GM23248 (cell line): ENCODE measurements at regions not wholly inside any gene's neighbourhood (a gene's known extent, or its start where the extent isn't known, plus 50 kb on each side); places are given as distances from the start of the nearest gene placed in this dataset.

Experiments used
- DNase-seq: peaks from one replicate; pipeline ENCODE4 v3.0.0-alpha.2; 2015
- H2AFZ ChIP-seq: fragments of 200-600 bp; sonication (generic); 2 replicates; pipeline ENCODE4 v1.6.1; 2016; ENCODE audit warnings: antibody characterized with exemption
- H3F3A ChIP-seq: fragments of 200-600 bp; sonication (generic); 2 replicates; pipeline ENCODE4 v1.6.1; 2016; ENCODE audit warnings: mild to moderate bottlenecking, antibody characterized with exemption, mixed run types; ENCODE audit not compliant: insufficient read depth
- H3K27ac ChIP-seq: fragments of 200-600 bp; sonication (generic); 2 replicates; pipeline ENCODE4 v1.5.1; 2016; ENCODE audit warnings: mild to moderate bottlenecking
- H3K27me3 ChIP-seq: fragments of 200-600 bp; sonication (generic); replicated peaks from 2 replicates; pipeline ENCODE4 v1.6.1; 2016; ENCODE audit warnings: mild to moderate bottlenecking; ENCODE audit not compliant: insufficient read depth
- H3K36me3 ChIP-seq: fragments of 200-600 bp; sonication (generic); 2 replicates; pipeline ENCODE4 v1.6.1; 2016; ENCODE audit warnings: low read depth, mild to moderate bottlenecking
- H3K4me1 ChIP-seq: fragments of 200-600 bp; sonication (generic); 2 replicates; pipeline ENCODE4 v1.6.1; 2016; ENCODE audit warnings: mild to moderate bottlenecking; ENCODE audit not compliant: insufficient read depth
- H3K4me2 ChIP-seq: fragments of 200-600 bp; sonication (generic); one replicate; pipeline ENCODE4 v1.6.1; 2016; ENCODE audit warnings: mild to moderate bottlenecking; ENCODE audit not compliant: unreplicated experiment
- H3K4me3 ChIP-seq: fragments of 200-600 bp; sonication (generic); 2 replicates; pipeline ENCODE4 v1.5.1; 2016; ENCODE audit warnings: mild to moderate bottlenecking
- H3K79me2 ChIP-seq: fragments of 200-600 bp; sonication (generic); 2 replicates; pipeline ENCODE4 v1.6.1; 2016; ENCODE audit warnings: mild to moderate bottlenecking; ENCODE audit not compliant: insufficient read depth
- H3K9ac ChIP-seq: fragments of 200-600 bp; sonication (generic); 2 replicates; pipeline ENCODE4 v1.6.1; 2016; ENCODE audit warnings: mild to moderate bottlenecking
- H3K9me2 ChIP-seq: fragments of 200-600 bp; sonication (generic); 2 replicates; pipeline ENCODE4 v1.6.1; 2016; ENCODE audit warnings: mixed run types, mild to moderate bottlenecking, moderate library complexity; ENCODE audit not compliant: insufficient read depth
- H3K9me3 ChIP-seq: fragments of 200-600 bp; sonication (generic); one replicate; pipeline ENCODE4 v1.6.1; 2017; ENCODE audit warnings: low read depth
- H4K20me1 ChIP-seq: fragments of 200-600 bp; sonication (generic); 2 replicates; pipeline ENCODE4 v1.6.0; 2016; ENCODE audit not compliant: insufficient read depth
- EZH2 ChIP-seq: fragments of 200-600 bp; sonication (generic); IDR thresholded peaks from 2 replicates; pipeline ENCODE4 v1.6.1; 2018; ENCODE audit warnings: antibody characterized with exemption, mild to moderate bottlenecking; ENCODE audit not compliant: insufficient read depth, poor library complexity, severe bottlenecking
- EZH2phosphoT487 ChIP-seq: fragments of 200-600 bp; sonication (generic); IDR thresholded peaks from 2 replicates; pipeline ENCODE4 v1.6.1; 2018; ENCODE audit warnings: antibody characterized with exemption, moderate library complexity, mild to moderate bottlenecking, low read depth; ENCODE audit not compliant: insufficient read depth
- WGBS, 2 experiments: methylation state at CpG; one replicate each; pipeline ENCODE4 v1.1.6; 2015 to 2017; ENCODE audit warnings: low lambda C conversion rate in 2 of 2, low coverage in 1 of 2; ENCODE audit errors: missing lambda C conversion rate in 2 of 2; 5-methylcytosine and 5-hydroxymethylcytosine counted together
- in situ Hi-C: fragments of 300-500 bp; cut with MboI; formaldehyde crosslinking; loops from 2 replicates; pipeline ENCODE4 v1.15.0; 2020

DNA sequence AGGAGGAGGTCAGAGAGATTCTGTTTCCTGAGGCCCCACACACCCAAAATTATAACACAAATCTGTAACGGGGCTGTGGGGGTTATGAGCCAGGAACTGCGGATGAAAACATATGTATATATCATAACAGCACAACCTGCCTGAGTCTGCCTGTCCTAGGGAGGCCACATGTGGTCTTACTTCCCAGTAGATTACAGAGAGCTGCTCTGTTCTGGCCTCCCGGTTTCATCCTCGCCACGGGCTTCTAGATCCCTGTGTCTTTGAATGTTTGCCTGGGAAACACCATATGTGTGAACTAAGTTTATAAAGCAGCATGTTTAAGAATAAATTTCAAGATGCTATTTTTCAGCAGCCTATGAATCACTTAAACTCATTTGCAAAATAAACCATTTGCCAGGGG is 124.0 kb downstream of the TMEM200C start:
- in situ Hi-C loops = no loop called here
- no peaks in the 10 kb centered on the region for H4K20me1 ChIP-seq
- no peak overlapping the region for H3K4me3 ChIP-seq
- H3K36me3 ChIP-seq = no peaks in the 10 kb centered on the region
- H3K9me3 ChIP-seq = no peaks in the 10 kb centered on the region
- H3F3A ChIP-seq = no peaks in the 10 kb centered on the region
- H3K27me3 ChIP-seq = no peaks in the 10 kb centered on the region
- no peaks in the 10 kb centered on the region for H3K79me2 ChIP-seq
- no peaks in the 10 kb centered on the region for H3K9me2 ChIP-seq
- no peak overlapping the region for H3K4me2 ChIP-seq
- no peaks in the 10 kb centered on the region for H3K4me1 ChIP-seq
- H2AFZ ChIP-seq = no peak overlapping the region
- no peak overlapping the region for H3K9ac ChIP-seq
- no peak overlapping the region for H3K27ac ChIP-seq
- TF ChIP-seq EZH2phosphoT487 = no peak
- TF ChIP-seq EZH2 = no peak
- WGBS, 2 experiments = 53 to 57% methylated on average over 5 of the region's 5 CpGs
- no peak for DNase-seq

DNA sequence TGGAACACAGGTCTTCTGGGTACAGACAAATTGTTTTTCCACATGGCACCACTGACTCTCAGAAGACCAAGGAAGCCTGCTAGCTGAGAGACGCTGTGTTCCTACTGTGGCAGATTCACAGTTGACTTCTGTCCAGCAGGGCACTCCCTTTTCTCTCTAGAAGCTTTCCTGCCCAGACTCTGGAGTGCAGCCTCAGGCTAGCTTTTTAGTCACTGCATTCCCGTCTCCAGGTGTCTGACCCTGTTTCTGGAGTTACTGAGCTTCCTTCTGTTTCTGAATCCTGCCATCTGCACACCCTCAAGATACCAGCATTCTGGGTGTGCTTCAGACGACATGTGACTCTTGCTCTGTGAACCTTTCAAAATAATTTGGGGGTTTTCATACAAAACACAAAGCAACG is 125.1 kb downstream of the TMEM200C start:
- no peaks in the 10 kb centered on the region for H4K20me1 ChIP-seq
- DNase-seq = no peak
- no peaks in the 10 kb centered on the region for H3K27me3 ChIP-seq
- in situ Hi-C loops = no loop called here
- H3K79me2 ChIP-seq = no peaks in the 10 kb centered on the region
- H3K4me1 ChIP-seq = no peaks in the 10 kb centered on the region
- TF ChIP-seq EZH2phosphoT487 = no peak
- H3K9me3 ChIP-seq = no peaks in the 10 kb centered on the region
- no peak overlapping the region for H3K4me3 ChIP-seq
- H3K9me2 ChIP-seq = no peaks in the 10 kb centered on the region
- H3F3A ChIP-seq = no peaks in the 10 kb centered on the region
- H3K9ac ChIP-seq = no peak overlapping the region
- no peak overlapping the region for H3K4me2 ChIP-seq
- H3K27ac ChIP-seq = no peak overlapping the region
- 10 to 14% methylated on average over 4 of the region's 4 CpGs for WGBS, 2 experiments
- H3K36me3 ChIP-seq = no peaks in the 10 kb centered on the region
- H2AFZ ChIP-seq = no peak overlapping the region

DNA sequence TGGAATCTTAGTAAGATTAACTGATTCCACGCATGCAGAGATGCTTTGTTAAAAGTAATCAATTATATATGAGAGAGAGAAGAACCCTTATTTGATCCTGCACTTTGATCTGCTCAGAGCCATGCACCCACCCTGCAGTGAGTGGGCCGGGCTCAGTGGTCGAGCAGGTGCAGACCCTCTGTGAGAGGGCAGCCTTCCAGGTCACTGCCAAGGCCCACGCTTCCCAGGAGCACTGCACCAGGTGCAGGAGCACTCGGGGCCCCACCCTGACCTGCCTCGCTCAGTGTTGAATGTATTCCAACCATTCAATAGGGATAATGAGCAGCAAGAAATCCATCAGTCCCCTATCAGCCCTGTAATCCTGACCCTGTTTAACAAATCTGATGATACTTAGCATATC is 126.9 kb downstream of the TMEM200C start:
- no peak overlapping the region for H3K4me3 ChIP-seq
- 22 to 28% methylated on average over 6 of the region's 6 CpGs for WGBS, 2 experiments
- no peaks in the 10 kb centered on the region for H3K9me2 ChIP-seq
- in situ Hi-C loops = no loop called here
- H3K36me3 ChIP-seq = no peaks in the 10 kb centered on the region
- no peaks in the 10 kb centered on the region for H3K4me1 ChIP-seq
- TF ChIP-seq EZH2phosphoT487 (no peak), EZH2 (no peak)
- no peaks in the 10 kb centered on the region for H3K79me2 ChIP-seq
- no peak for DNase-seq
- H3K27me3 ChIP-seq = no peaks in the 10 kb centered on the region
- no peaks in the 10 kb centered on the region for H4K20me1 ChIP-seq
- no peaks in the 10 kb centered on the region for H3K9me3 ChIP-seq
- H2AFZ ChIP-seq = no peak overlapping the region
- no peak overlapping the region for H3K27ac ChIP-seq
- H3K4me2 ChIP-seq = no peak overlapping the region
- H3F3A ChIP-seq = no peaks in the 10 kb centered on the region
- no peak overlapping the region for H3K9ac ChIP-seq

DNA sequence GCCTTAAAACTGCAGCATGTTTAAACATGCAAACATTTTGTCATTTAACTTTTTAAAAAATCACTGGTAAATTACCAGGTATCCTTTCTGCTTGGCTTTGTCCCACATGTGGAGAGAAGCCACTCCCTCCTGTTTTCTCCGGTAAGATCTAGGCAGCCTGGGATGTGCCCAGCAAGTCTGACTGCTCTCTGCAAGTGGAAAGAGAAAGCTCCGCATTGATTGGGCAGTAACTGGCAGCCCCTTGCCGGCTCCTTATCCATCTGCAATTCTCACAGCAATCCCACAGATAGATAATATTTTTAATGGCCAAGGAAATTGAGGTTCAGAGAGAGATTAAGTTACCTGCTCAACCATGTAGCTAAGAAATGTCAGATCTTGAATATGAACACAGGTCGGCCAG is 136.1 kb downstream of the TMEM200C start:
- WGBS, 2 experiments = 1 to 2% methylated on average over 4 of the region's 4 CpGs
- Histone ChIP-seq H3K4me2 (no peak overlapping the region), H3F3A (no peaks in the 10 kb centered on the region), H3K9me3 (no peaks in the 10 kb centered on the region), H4K20me1 (no peaks in the 10 kb centered on the region), H3K9me2 (no peaks in the 10 kb centered on the region), H3K27ac (no peak overlapping the region), H3K9ac (no peak overlapping the region), H3K4me1 (no peaks in the 10 kb centered on the region), H3K27me3 (no peaks in the 10 kb centered on the region), H3K36me3 (no peaks in the 10 kb centered on the region), H3K4me3 (no peak overlapping the region), H2AFZ (no peak overlapping the region), H3K79me2 (no peaks in the 10 kb centered on the region)
- in situ Hi-C loops = no loop called here
- DNase-seq = no peak
- no peak for TF ChIP-seq EZH2
- TF ChIP-seq EZH2phosphoT487 = no peak

DNA sequence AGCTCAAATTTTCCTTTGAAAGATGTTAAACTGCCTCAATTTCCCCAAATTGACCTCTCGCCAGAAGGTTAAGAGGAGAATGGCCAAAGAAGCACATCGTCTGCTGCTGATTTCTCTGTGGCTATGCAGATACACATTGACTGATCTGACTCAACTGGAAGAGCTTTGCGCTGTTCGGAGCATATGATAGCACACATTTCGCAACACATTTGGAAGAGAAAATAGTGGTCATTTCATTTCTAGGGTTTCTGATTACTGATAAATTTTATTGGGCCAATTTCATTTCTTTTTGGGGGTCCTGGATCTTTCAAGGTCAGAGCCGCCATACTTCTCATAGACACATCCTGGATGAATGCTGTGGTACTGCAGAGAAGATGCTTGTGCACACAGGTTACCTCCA is 138.5 kb downstream of the TMEM200C start:
- H4K20me1 ChIP-seq = no peaks in the 10 kb centered on the region
- H3K4me2 ChIP-seq = no peak overlapping the region
- no peak for DNase-seq
- no peaks in the 10 kb centered on the region for H3K4me1 ChIP-seq
- in situ Hi-C loops = no loop called here
- H3K27ac ChIP-seq = no peak overlapping the region
- H3K9me3 ChIP-seq = no peaks in the 10 kb centered on the region
- no peaks in the 10 kb centered on the region for H3K36me3 ChIP-seq
- no peak overlapping the region for H2AFZ ChIP-seq
- TF ChIP-seq EZH2 (no peak), EZH2phosphoT487 (no peak)
- no peaks in the 10 kb centered on the region for H3K9me2 ChIP-seq
- H3K79me2 ChIP-seq = no peaks in the 10 kb centered on the region
- no peak overlapping the region for H3K9ac ChIP-seq
- no peak overlapping the region for H3K4me3 ChIP-seq
- no peaks in the 10 kb centered on the region for H3F3A ChIP-seq
- no peaks in the 10 kb centered on the region for H3K27me3 ChIP-seq
- 47 to 50% methylated on average over 6 of the region's 6 CpGs for WGBS, 2 experiments
